ENCODE measurements at regions not wholly inside any gene's neighbourhood (a gene's known extent, or its start where the extent isn't known, plus 50 kb on each side); places are given as distances from the start of the nearest gene placed in this dataset.
"Not testable (repeated sequence)": the region's sequence is repeated elsewhere in the genome, so short reads cannot be mapped to it uniquely, and the experiment has no call there.

GRCh38 chr14:39499514-39499913 lies 67.3 kb upstream of the FBXO33 start:
- no peak for DNase-seq

GRCh38 chr14:39497677-39498076 lies 65.4 kb upstream of the FBXO33 start:
- not testable (repeated sequence) for DNase-seq

- DNase-seq, result no peak
Observed at GRCh38 chr14:39492267-39492666, 60.0 kb upstream of the FBXO33 start.

GRCh38 chr14:39491134-39491571 lies 58.9 kb upstream of the FBXO33 start:
- DNase-seq, result peak; percentile 39

- peak; percentile 34 for DNase-seq
Observed at GRCh38 chr14:39488600-39488999, 56.4 kb upstream of the FBXO33 start.

GRCh38 chr14:39483682-39484081 lies 51.4 kb upstream of the FBXO33 start:
- DNase-seq, result no peak
